ENCODE measurements at regions not wholly inside any gene's neighbourhood (a gene's known extent, or its start where the extent isn't known, plus 50 kb on each side); places are given as distances from the start of the nearest gene placed in this dataset.
"Not testable (repeated sequence)": the region's sequence is repeated elsewhere in the genome, so short reads cannot be mapped to it uniquely, and the experiment has no call there.

DNA sequence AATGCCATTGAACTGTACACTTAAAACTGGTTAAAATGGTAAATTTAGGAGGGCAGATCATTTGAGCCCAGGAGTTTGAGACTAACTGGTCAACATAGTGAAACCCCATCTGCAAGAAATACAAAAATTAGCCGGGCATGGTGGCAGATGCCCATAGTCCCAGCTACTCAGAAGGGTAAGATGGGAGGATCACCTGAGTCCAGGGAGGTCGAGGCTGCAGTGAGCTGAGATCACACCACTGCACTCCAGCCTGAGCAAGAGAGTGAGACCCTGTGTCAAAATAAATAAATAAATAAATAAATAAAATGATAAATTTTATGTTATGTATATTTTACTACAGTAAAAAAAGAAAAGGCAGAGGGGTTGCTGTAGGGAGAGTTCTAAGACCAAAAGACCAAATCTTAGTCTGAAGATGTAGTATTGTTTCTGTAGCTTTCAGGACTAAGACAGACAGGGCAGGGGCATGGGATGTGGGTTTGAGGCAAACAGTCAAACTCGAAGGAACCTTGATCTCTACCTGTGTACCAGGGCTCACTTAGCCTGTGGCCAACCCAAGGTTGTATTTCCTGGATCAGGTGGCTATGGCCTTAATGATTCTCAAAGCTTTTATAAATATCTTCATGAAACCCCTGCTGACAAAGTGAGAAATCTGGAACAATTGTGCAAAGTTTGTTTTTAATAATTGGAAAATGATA lies 316.7 kb downstream of the CYRIA start:
- DNase-seq, result no peak
- Histone ChIP-seq H3K27ac (ENCODE audit: low read depth, low read length) (no peak overlapping the region), H3K4me3 (ENCODE audit: low read length) (no peak overlapping the region), H3K36me3 (ENCODE audit: control insufficient read depth in 2 of 3, insufficient read depth in 3 of 3, low read length in 3 of 3) (no peaks in the 10 kb centered on the region), H3K27me3 (ENCODE audit: control insufficient read depth in 2 of 2, insufficient read depth in 2 of 2, low read length in 2 of 2) (no peaks in the 10 kb centered on the region), H3K4me1 (ENCODE audit: control insufficient read depth in 2 of 2, insufficient read depth in 2 of 2, low read length in 2 of 2) (no peaks in the 10 kb centered on the region), H3K9me3 (ENCODE audit: control insufficient read depth in 2 of 3, low read length in 3 of 3) (no peaks in the 10 kb centered on the region)
- ATAC-seq, result no peak
- Mint-ChIP-seq H3K27me3 (no peaks in the 10 kb centered on the region), H3K4me3 (no peak overlapping the region), H3K36me3 (no peaks in the 10 kb centered on the region), H3K9me3 (peaks cover 0 to 28% (median 9%) of the 10 kb centered on the region in 11 donors), H3K27ac (no peak overlapping the region), H3K4me1 (no peaks in the 10 kb centered on the region)
- intact Hi-C loops (cut with micrococcal nuclease), result no loop called here
- POLR2A ChIA-PET, result no interaction called here
- CTCF ChIA-PET, result no interaction called here

DNA sequence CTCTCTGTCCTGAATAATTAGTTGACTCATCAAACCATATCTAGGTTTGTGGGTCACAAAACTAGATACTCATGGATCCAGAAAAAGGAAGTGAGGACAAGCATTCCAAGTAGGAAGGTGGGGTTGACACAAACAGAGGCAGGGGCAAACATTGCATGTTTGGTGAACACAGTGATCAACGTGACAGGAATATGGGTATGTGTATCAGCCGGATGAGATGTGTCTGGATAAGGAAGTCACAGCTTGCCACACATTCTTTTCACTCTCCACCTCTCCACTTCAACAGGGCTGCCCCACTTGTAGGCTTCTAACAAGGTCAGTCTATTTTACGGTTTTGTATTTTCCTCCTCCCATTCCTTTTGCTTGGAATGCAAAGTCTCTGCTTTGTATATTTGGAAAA lies 319.0 kb downstream of the CYRIA start:
- ChIA-PET CTCF (no interaction called here), POLR2A (no interaction called here)
- H3K27ac ChIP-seq (ENCODE audit: low read depth, low read length), result no peak overlapping the region
- H3K27me3 Mint-ChIP-seq, result peaks cover 0 to 3% (median 0%) of the 10 kb centered on the region in 5 donors
- H3K27ac Mint-ChIP-seq, result no peak overlapping the region
- H3K9me3 Mint-ChIP-seq, result peaks cover 0 to 22% (median 8%) of the 10 kb centered on the region in 11 donors
- intact Hi-C loops (cut with micrococcal nuclease), result no loop called here
- no peaks in the 10 kb centered on the region for H3K27me3 ChIP-seq (ENCODE audit: control insufficient read depth in 2 of 2, insufficient read depth in 2 of 2, low read length in 2 of 2)
- ATAC-seq (no peak), DNase-seq (no peak)
- no peaks in the 10 kb centered on the region for H3K4me1 ChIP-seq (ENCODE audit: control insufficient read depth in 2 of 2, insufficient read depth in 2 of 2, low read length in 2 of 2)
- H3K4me1 Mint-ChIP-seq, result no peaks in the 10 kb centered on the region
- H3K9me3 ChIP-seq (ENCODE audit: control insufficient read depth in 2 of 3, low read length in 3 of 3), result no peaks in the 10 kb centered on the region
- H3K4me3 ChIP-seq (ENCODE audit: low read length), result no peak overlapping the region
- no peaks in the 10 kb centered on the region for H3K36me3 Mint-ChIP-seq
- H3K36me3 ChIP-seq (ENCODE audit: control insufficient read depth in 2 of 3, insufficient read depth in 3 of 3, low read length in 3 of 3), result no peaks in the 10 kb centered on the region
- H3K4me3 Mint-ChIP-seq, result no peak overlapping the region

DNA sequence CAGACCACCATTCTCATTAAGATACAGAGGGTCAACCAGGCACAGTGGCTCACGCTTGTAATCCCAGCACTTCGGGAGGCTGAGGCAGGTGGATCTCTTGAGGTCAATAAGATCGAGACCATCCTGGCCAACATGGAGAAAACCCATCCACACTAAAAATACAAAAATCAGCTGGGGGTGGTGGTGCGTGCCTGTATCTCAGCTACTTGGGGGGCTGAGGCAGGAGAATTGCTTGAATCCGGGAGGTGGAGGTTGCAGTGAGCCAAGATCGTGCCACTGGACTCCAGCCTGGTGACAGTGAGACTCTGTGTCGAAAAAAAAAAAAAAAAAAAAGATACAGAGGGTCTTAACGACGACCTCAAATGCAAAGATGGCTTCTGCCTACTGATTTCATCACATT lies 320.4 kb downstream of the CYRIA start:
- not testable (repeated sequence) for H3K27me3 Mint-ChIP-seq, H3K4me1 Mint-ChIP-seq

DNA sequence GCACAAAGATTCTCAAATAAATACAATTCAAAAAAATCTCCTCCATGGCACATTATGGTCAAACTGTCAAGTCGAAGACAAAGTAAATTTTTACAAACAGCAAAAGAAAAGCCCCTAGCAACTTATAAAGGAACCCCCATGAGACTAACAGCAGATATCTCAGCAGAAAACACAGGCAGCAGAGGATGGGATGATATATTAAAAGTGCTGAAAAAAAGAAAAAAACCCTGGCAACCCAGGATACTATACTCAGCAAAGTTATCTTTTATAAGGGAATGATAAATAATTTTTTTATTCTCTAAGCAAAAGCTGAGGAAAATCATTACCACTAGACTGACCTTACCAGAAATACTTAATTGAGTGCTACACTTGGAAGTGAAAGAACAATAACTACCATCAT lies 326.4 kb downstream of the CYRIA start:
- H3K36me3 Mint-ChIP-seq, result no peaks in the 10 kb centered on the region
- DNase-seq, result no peak
- H3K4me1 Mint-ChIP-seq, result no peaks in the 10 kb centered on the region
- H3K27me3 ChIP-seq (ENCODE audit: control insufficient read depth in 2 of 2, insufficient read depth in 2 of 2, low read length in 2 of 2), result no peaks in the 10 kb centered on the region
- no peak overlapping the region for H3K4me3 Mint-ChIP-seq
- peaks cover 1 to 8% (median 5%) of the 10 kb centered on the region in 5 donors for H3K27me3 Mint-ChIP-seq
- no peak overlapping the region for H3K4me3 ChIP-seq (ENCODE audit: low read length)
- H3K9me3 ChIP-seq (ENCODE audit: control insufficient read depth in 2 of 3, low read length in 3 of 3), result no peaks in the 10 kb centered on the region
- no peak overlapping the region for H3K27ac ChIP-seq (ENCODE audit: low read depth, low read length)
- no peak overlapping the region for H3K27ac Mint-ChIP-seq
- CTCF ChIA-PET, result no interaction called here
- intact Hi-C loops (cut with micrococcal nuclease), result no loop called here
- POLR2A ChIA-PET, result no interaction called here
- no peaks in the 10 kb centered on the region for H3K4me1 ChIP-seq (ENCODE audit: control insufficient read depth in 2 of 2, insufficient read depth in 2 of 2, low read length in 2 of 2)
- no peaks in the 10 kb centered on the region for H3K36me3 ChIP-seq (ENCODE audit: control insufficient read depth in 2 of 3, insufficient read depth in 3 of 3, low read length in 3 of 3)
- peaks cover 0 to 34% (median 15%) of the 10 kb centered on the region in 11 donors for H3K9me3 Mint-ChIP-seq
- ATAC-seq, result no peak

More for the DNA sequence above, 320.4 kb downstream of the CYRIA start:
- H3K4me1 ChIP-seq (ENCODE audit: control insufficient read depth in 2 of 2, insufficient read depth in 2 of 2, low read length in 2 of 2); H3K36me3 Mint-ChIP-seq; CTCF ChIA-PET; H3K27ac ChIP-seq (ENCODE audit: low read depth, low read length); H3K4me3 ChIP-seq (ENCODE audit: low read length); H3K4me3 Mint-ChIP-seq; ATAC-seq; intact Hi-C loops (cut with micrococcal nuclease); H3K27ac Mint-ChIP-seq; H3K9me3 ChIP-seq (ENCODE audit: control insufficient read depth in 2 of 3, low read length in 3 of 3); POLR2A ChIA-PET; H3K27me3 ChIP-seq (ENCODE audit: control insufficient read depth in 2 of 2, insufficient read depth in 2 of 2, low read length in 2 of 2); DNase-seq; H3K36me3 ChIP-seq (ENCODE audit: control insufficient read depth in 2 of 3, insufficient read depth in 3 of 3, low read length in 3 of 3): not testable (repeated sequence)
- H3K9me3 Mint-ChIP-seq, result peaks cover 0 to 13% (median 3%) of the 10 kb centered on the region in 11 donors

DNA sequence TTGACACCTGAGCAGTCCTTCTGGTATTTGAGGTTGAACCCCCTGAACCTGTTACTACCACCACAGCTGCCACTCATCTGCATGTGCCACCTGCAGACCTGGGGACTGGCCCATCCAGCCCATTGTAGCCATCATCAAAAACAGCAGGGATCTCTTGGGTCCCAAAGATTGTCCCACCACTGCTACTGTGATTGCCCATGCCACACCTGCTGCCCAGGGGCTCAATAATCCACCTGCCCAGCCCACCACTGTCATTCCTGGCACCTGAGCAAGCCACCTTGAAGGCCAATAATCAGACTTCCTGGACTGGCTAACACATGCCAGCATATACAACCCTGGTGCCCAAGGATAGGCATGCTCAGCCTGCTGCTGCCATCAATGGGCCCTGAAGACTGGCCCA lies 327.6 kb downstream of the CYRIA start:
- Histone ChIP-seq H3K4me3 (ENCODE audit: low read length) (no peak overlapping the region), H3K4me1 (ENCODE audit: control insufficient read depth in 2 of 2, insufficient read depth in 2 of 2, low read length in 2 of 2) (no peaks in the 10 kb centered on the region), H3K27me3 (ENCODE audit: control insufficient read depth in 2 of 2, insufficient read depth in 2 of 2, low read length in 2 of 2) (no peaks in the 10 kb centered on the region), H3K27ac (ENCODE audit: low read depth, low read length) (no peak overlapping the region), H3K36me3 (ENCODE audit: control insufficient read depth in 2 of 3, insufficient read depth in 3 of 3, low read length in 3 of 3) (no peaks in the 10 kb centered on the region), H3K9me3 (ENCODE audit: control insufficient read depth in 2 of 3, low read length in 3 of 3) (no peaks in the 10 kb centered on the region)
- no peaks in the 10 kb centered on the region for H3K36me3 Mint-ChIP-seq
- intact Hi-C loops (cut with micrococcal nuclease), result no loop called here
- H3K27me3 Mint-ChIP-seq, result peaks cover 0 to 8% (median 5%) of the 10 kb centered on the region in 5 donors
- H3K9me3 Mint-ChIP-seq, result peaks cover 0 to 34% (median 15%) of the 10 kb centered on the region in 11 donors
- DNase-seq (no peak), ATAC-seq (no peak)
- no peak overlapping the region for H3K4me3 Mint-ChIP-seq
- no peak overlapping the region for H3K27ac Mint-ChIP-seq
- CTCF ChIA-PET, result no interaction called here
- POLR2A ChIA-PET, result no interaction called here
- H3K4me1 Mint-ChIP-seq, result no peaks in the 10 kb centered on the region

DNA sequence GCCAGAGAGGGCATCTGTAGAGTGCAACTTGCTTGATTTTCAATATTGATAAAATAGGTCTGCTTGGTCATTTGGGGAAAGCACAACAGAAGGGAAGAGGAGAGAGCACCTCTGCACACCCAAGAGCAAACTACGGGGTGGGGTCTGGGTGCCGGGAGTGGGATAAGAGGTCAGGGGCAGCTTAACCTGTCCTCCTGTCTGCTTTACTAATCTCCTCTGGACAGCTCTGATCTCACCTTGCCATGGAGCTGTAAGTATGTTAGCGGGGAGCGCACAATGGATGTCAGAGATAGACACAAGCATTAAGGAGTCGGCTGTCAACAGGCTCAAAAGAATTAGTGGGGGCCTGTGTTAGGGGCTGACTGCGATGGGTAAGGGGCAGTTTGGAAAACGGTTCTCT lies 328.7 kb downstream of the CYRIA start:
- intact Hi-C loops (cut with micrococcal nuclease), result no loop called here
- Histone ChIP-seq H3K4me1 (ENCODE audit: control insufficient read depth in 2 of 2, insufficient read depth in 2 of 2, low read length in 2 of 2) (no peaks in the 10 kb centered on the region), H3K9me3 (ENCODE audit: control insufficient read depth in 2 of 3, low read length in 3 of 3) (no peaks in the 10 kb centered on the region), H3K27ac (ENCODE audit: low read depth, low read length) (no peak overlapping the region), H3K27me3 (ENCODE audit: control insufficient read depth in 2 of 2, insufficient read depth in 2 of 2, low read length in 2 of 2) (no peaks in the 10 kb centered on the region), H3K36me3 (ENCODE audit: control insufficient read depth in 2 of 3, insufficient read depth in 3 of 3, low read length in 3 of 3) (no peaks in the 10 kb centered on the region), H3K4me3 (ENCODE audit: low read length) (no peak overlapping the region)
- H3K27ac Mint-ChIP-seq, result no peak overlapping the region
- H3K4me3 Mint-ChIP-seq, result no peak overlapping the region
- H3K4me1 Mint-ChIP-seq, result no peaks in the 10 kb centered on the region
- peaks cover 0 to 32% (median 15%) of the 10 kb centered on the region in 11 donors for H3K9me3 Mint-ChIP-seq
- no peaks in the 10 kb centered on the region for H3K36me3 Mint-ChIP-seq
- H3K27me3 Mint-ChIP-seq, result peaks cover 0 to 8% (median 4%) of the 10 kb centered on the region in 5 donors
- POLR2A ChIA-PET, result no interaction called here
- CTCF ChIA-PET, result no interaction called here
- ATAC-seq (no peak), DNase-seq (no peak)

DNA sequence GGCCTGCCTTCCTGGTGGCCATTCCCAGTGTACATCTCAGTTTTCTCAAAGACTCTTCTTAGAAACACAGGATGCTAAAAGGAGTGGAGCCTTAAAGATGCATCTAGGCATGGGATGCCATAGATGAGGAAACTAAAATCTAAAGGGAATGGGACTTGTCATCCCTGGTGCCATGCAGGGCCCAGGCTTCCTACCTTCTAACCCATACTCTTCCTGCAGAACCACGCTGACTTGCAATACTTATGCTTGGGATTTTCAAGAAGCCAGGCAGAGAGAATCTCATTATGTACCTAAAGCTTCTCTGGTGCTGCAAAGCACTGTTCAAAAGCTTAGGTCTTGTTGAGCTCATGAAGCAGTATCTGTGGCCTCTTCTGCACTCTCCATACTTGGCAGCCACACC lies 329.1 kb downstream of the CYRIA start:
- no peak overlapping the region for H3K27ac ChIP-seq (ENCODE audit: low read depth, low read length)
- no peak for ATAC-seq
- intact Hi-C loops (cut with micrococcal nuclease), result no loop called here
- H3K4me1 ChIP-seq (ENCODE audit: control insufficient read depth in 2 of 2, insufficient read depth in 2 of 2, low read length in 2 of 2), result no peaks in the 10 kb centered on the region
- Mint-ChIP-seq H3K4me1 (no peaks in the 10 kb centered on the region), H3K4me3 (no peak overlapping the region), H3K9me3 (peaks cover 0 to 29% (median 14%) of the 10 kb centered on the region in 11 donors), H3K36me3 (no peaks in the 10 kb centered on the region), H3K27ac (no peak overlapping the region), H3K27me3 (peaks cover 0 to 8% (median 4%) of the 10 kb centered on the region in 5 donors)
- CTCF ChIA-PET, result no interaction called here
- H3K9me3 ChIP-seq (ENCODE audit: control insufficient read depth in 2 of 3, low read length in 3 of 3), result no peaks in the 10 kb centered on the region
- no peak overlapping the region for H3K4me3 ChIP-seq (ENCODE audit: low read length)
- no peak for DNase-seq
- no peaks in the 10 kb centered on the region for H3K27me3 ChIP-seq (ENCODE audit: control insufficient read depth in 2 of 2, insufficient read depth in 2 of 2, low read length in 2 of 2)
- no peaks in the 10 kb centered on the region for H3K36me3 ChIP-seq (ENCODE audit: control insufficient read depth in 2 of 3, insufficient read depth in 3 of 3, low read length in 3 of 3)
- POLR2A ChIA-PET, result no interaction called here

All from naive thymus-derived CD4-positive, alpha-beta T cell (primary cell).